ENCODE measurements at regions not wholly inside any gene's neighbourhood (a gene's known extent, or its start where the extent isn't known, plus 50 kb on each side); places are given as distances from the start of the nearest gene placed in this dataset.

DNA sequence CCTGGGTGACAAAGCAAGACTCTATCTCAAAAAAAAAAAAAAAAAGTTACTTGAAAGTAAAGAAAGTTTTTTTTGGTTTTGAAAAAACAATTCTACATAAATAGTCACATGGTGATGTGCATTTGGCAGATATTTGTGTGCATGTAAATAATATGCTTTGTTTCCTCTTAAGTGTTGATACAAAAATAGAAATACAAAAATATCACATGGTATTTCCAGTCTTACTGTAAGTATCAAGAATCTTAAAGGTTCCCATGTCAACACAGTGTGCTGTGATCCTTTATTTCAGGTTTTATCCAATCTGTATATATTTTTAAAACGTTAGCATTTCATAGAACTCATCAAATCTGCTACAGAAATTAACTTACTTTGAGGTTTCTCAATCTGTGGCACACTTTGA, 521.9 kb downstream of the TLE4 start:
- ChIA-PET CTCF (no interaction called here), POLR2A (interaction anchor here (0.9 kb wide), 1 partner anchor 10 kb away, joined by 3 read pairs; no protein-coding TSS in a partner anchor)
- Mint-ChIP-seq H3K9me3 (no peaks in the 10 kb centered on the region), H3K27ac (no peak overlapping the region), H3K4me1 (peaks cover 10% of the 10 kb centered on the region), H3K27me3 (no peaks in the 10 kb centered on the region), H3K36me3 (ENCODE audit: low read depth) (no peaks in the 10 kb centered on the region), H3K4me3 (no peak overlapping the region)
- TF ChIP-seq, protein P1, sequence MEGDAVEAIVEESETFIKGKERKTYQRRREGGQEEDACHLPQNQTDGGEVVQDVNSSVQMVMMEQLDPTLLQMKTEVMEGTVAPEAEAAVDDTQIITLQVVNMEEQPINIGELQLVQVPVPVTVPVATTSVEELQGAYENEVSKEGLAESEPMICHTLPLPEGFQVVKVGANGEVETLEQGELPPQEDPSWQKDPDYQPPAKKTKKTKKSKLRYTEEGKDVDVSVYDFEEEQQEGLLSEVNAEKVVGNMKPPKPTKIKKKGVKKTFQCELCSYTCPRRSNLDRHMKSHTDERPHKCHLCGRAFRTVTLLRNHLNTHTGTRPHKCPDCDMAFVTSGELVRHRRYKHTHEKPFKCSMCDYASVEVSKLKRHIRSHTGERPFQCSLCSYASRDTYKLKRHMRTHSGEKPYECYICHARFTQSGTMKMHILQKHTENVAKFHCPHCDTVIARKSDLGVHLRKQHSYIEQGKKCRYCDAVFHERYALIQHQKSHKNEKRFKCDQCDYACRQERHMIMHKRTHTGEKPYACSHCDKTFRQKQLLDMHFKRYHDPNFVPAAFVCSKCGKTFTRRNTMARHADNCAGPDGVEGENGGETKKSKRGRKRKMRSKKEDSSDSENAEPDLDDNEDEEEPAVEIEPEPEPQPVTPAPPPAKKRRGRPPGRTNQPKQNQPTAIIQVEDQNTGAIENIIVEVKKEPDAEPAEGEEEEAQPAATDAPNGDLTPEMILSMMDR (IDR thresholded peaks at IDR 0.05): no peak
- ATAC-seq (ENCODE audit: low read depth): no peak
- DNase-seq: no peak
- intact Hi-C loops (cut with micrococcal nuclease): no loop called here

DNA sequence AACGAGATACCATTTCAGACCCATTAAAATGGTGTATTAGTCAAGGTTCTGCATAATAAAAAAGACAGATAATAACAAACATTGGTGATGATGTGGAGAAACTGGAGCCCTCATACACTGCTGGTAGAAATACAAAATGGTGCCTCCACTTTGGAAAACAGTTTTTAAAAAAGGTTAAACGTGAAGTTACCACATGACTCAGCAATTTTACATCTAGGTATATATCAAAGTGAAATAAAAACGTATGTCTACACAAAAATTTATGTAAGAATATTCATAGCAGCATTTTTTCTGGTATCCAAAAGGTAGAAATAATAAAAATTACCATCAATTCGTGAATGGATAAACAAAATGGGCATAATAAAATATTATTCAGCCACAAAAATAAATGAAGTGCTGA, 519.8 kb downstream of the TLE4 start:
- Mint-ChIP-seq H3K9me3 (no peaks in the 10 kb centered on the region), H3K27me3 (no peaks in the 10 kb centered on the region), H3K4me1 (peaks cover 25% of the 10 kb centered on the region), H3K27ac (no peak overlapping the region), H3K4me3 (no peak overlapping the region), H3K36me3 (ENCODE audit: low read depth) (no peaks in the 10 kb centered on the region)
- DNase-seq (no peak), ATAC-seq (ENCODE audit: low read depth) (no peak)
- ChIA-PET POLR2A (no interaction called here), CTCF (no interaction called here)
- TF ChIP-seq, protein P1 (IDR thresholded peaks at IDR 0.05): no peak
- intact Hi-C loops (cut with micrococcal nuclease): no loop called here

DNA sequence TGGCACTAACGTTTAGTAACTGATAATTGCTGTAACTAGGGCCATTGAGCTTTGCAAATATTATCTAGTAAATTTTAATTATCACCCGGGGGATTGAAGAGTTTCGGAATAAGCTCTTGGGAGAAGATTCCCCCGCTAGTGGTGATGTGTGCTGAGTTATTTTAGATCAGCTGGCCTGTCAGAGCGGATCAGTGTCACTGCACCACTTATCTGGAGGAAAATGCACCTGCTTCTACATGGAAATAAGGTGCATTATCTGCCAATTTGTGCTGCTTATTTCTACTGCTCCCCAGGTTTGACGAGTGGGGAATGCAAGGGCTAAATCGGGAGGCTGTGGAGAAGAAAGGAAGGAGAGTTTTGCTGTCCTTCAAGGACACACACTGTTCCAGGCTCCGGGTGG, 518.6 kb downstream of the TLE4 start:
- no peaks in the 10 kb centered on the region for H3K36me3 Mint-ChIP-seq (ENCODE audit: low read depth)
- no peaks in the 10 kb centered on the region for H3K27me3 Mint-ChIP-seq
- ChIA-PET POLR2A (no interaction called here), CTCF (no interaction called here)
- TF ChIP-seq, protein P1 (IDR thresholded peaks at IDR 0.05): no peak
- ATAC-seq (ENCODE audit: low read depth) (no peak), DNase-seq (no peak)
- peaks cover 36% of the 10 kb centered on the region for H3K4me1 Mint-ChIP-seq
- no peaks in the 10 kb centered on the region for H3K9me3 Mint-ChIP-seq
- H3K27ac Mint-ChIP-seq: no peak overlapping the region
- no peak overlapping the region for H3K4me3 Mint-ChIP-seq
- intact Hi-C loops (cut with micrococcal nuclease): no loop called here

DNA sequence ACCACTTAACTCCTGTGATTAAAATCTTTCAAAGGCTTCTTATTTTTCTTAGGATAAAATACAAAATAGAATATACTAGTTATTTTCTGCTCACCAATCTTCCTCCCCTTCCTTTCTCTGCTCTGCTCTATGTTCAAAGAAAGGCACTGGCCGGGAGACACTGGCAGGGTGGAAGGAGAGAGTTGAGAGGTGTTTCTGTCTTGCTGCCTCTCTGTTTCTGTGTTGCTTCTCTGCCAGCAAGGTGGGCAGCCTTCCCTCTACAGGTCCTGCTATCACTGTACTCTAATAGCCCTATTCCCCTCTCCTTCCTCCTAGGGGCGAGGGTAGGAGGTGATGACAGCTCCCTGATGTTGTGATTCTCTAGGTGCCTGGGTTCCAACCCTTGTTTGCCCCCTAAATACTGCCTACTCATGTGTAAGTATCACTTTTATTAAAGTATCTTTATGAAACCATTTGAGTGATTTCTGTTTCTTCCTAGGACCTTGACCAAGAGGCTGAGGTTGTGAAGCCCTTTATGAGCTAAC, 515.1 kb downstream of the TLE4 start:
- ATAC-seq (ENCODE audit: low read depth): no peak
- CTCF ChIA-PET: no interaction called here
- no peak for DNase-seq
- intact Hi-C loops (cut with micrococcal nuclease): loop anchor here (5.0 kb wide), 1 partner anchor 1385 kb away; no protein-coding TSS in a partner anchor
- Mint-ChIP-seq H3K9me3 (no peaks in the 10 kb centered on the region), H3K4me1 (peaks cover 38% of the 10 kb centered on the region), H3K27me3 (no peaks in the 10 kb centered on the region), H3K4me3 (peak overlapping the region; percentile 1), H3K27ac (peak overlapping the region; percentile 27), H3K36me3 (ENCODE audit: low read depth) (no peaks in the 10 kb centered on the region)
- TF ChIP-seq, protein P1 (IDR thresholded peaks at IDR 0.05): no peak
- POLR2A ChIA-PET: no interaction called here

DNA sequence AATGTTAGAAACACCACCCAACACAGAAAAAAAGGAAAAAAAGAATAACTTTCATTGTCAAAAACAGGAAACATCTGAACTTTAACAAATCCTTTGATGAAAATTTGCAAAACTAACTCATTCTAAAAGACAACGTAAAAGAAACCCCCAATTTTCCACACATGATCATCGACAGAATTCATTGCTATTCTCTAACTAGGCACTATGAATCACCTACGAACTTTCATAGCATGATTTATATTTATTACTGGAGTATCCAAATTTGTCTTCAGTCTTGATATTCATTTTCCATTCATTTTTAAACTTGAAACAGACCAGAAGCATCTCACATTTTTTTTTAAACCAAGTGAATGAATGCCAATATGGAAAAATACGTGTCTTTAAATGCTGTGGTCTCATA, 514.6 kb downstream of the TLE4 start:
- ChIA-PET POLR2A (no interaction called here), CTCF (no interaction called here)
- Mint-ChIP-seq H3K27ac (peak overlapping the region; percentile 63), H3K4me3 (peak overlapping the region; percentile 35), H3K36me3 (ENCODE audit: low read depth) (no peaks in the 10 kb centered on the region), H3K27me3 (no peaks in the 10 kb centered on the region), H3K4me1 (peaks cover 40% of the 10 kb centered on the region), H3K9me3 (no peaks in the 10 kb centered on the region)
- intact Hi-C loops (cut with micrococcal nuclease): loop anchor here (5.0 kb wide), 1 partner anchor 1384 kb away; no protein-coding TSS in a partner anchor
- ATAC-seq (ENCODE audit: low read depth) (no peak), DNase-seq (no peak)
- TF ChIP-seq, protein P1 (IDR thresholded peaks at IDR 0.05): no peak

Data from activated B cell treated with CpG ODN at 0.5 μM for 24 hours (primary cell).